ENCODE measurements at regions not wholly inside any gene's neighbourhood (a gene's known extent, or its start where the extent isn't known, plus 50 kb on each side); places are given as distances from the start of the nearest gene placed in this dataset.

DNA sequence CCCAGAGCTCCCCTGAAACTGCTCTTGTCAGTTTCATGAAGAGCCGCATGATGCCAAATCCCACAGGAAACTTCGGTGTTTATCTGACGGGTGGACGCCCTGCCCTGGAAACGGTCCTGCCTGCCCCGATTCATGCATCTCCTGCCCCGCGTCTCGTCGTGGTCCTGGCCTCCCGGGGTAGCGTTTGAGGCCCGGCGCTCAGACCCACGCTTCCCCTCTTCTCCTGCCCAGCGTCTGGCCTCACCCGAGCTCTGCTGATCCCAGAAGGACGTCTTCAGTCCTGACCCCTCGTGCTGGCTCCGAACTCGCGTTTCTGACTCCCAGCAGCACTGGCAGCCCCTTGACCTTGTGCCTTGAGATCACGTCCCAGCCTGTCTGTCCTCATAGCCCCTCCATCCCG, 180.5 kb downstream of the TMEM18 start:
- TF ChIP-seq FOXK2 (IDR thresholded peaks at IDR 0.05) (no peak), CBX5 (CRISPR knock-in tag; IDR thresholded peaks at IDR 0.05; ENCODE audit: borderline replicate concordance) (no peak), ZNF296 (CRISPR knock-in tag; conservative IDR thresholded peaks at IDR 0.05) (no peak), NFKBIZ (CRISPR knock-in tag; IDR thresholded peaks at IDR 0.05) (no peak), REST (IDR thresholded peaks at IDR 0.05; ENCODE audit: borderline replicate concordance in 1 of 2, low read depth in 1 of 2, low read length in 2 of 2) (no peak), SUZ12 (IDR thresholded peaks at IDR 0.05; ENCODE audit: low read depth, low read length) (no peak)

Measured in HepG2 (cell line).